Mesenchymal stem cell (in vitro differentiated cells and primary cell): ENCODE measurements at regions not wholly inside any gene's neighbourhood (a gene's known extent, or its start where the extent isn't known, plus 50 kb on each side); places are given as distances from the start of the nearest gene placed in this dataset.

ENCODE experiments used
- DNase-seq: peaks from one replicate; pipeline ENCODE4 v3.0.0-alpha.2; 2013
- H2AFZ ChIP-seq: one replicate; pipeline ENCODE4 v1.6.1; 2013; ENCODE audit warnings: low read depth, mild to moderate bottlenecking, control low read depth, inconsistent platforms, low read length, moderate library complexity
- H2AK5ac ChIP-seq: 2 replicates; pipeline ENCODE4 v1.6.1; 2013; ENCODE audit warnings: low read length, moderate library complexity, mild to moderate bottlenecking, inconsistent platforms; ENCODE audit not compliant: severe bottlenecking
- H2BK120ac ChIP-seq: one replicate; pipeline ENCODE4 v1.6.1; 2013; ENCODE audit warnings: low read depth, mild to moderate bottlenecking, inconsistent platforms, low read length, moderate library complexity
- H2BK12ac ChIP-seq, 2 experiments: one replicate each; pipeline ENCODE4 v1.6.1; 2013; ENCODE audit warnings: inconsistent platforms in 2 of 2, low read length in 2 of 2, mild to moderate bottlenecking in 2 of 2, moderate library complexity in 2 of 2, control low read depth in 1 of 2
- H2BK15ac ChIP-seq: one replicate; pipeline ENCODE4 v1.6.1; 2013; ENCODE audit warnings: mild to moderate bottlenecking, low read depth, inconsistent platforms; ENCODE audit not compliant: poor library complexity, severe bottlenecking
- H2BK5ac ChIP-seq: 2 replicates; pipeline ENCODE4 v1.6.1; 2013; ENCODE audit warnings: low read depth, mild to moderate bottlenecking, low read length, control low read depth, inconsistent platforms; ENCODE audit not compliant: poor library complexity, severe bottlenecking
- H3K14ac ChIP-seq, 2 experiments: one replicate each; pipeline ENCODE4 v1.6.1; 2013; ENCODE audit warnings: inconsistent platforms in 2 of 2, low read length in 2 of 2, control low read depth in 1 of 2, mild to moderate bottlenecking in 1 of 2, moderate library complexity in 1 of 2
- H3K18ac ChIP-seq, 2 experiments: one replicate each; pipeline ENCODE4 v1.6.1; 2013; ENCODE audit warnings: inconsistent platforms in 2 of 2, low read length in 2 of 2, control low read depth in 1 of 2, low read depth in 1 of 2, mild to moderate bottlenecking in 1 of 2
- H3K23ac ChIP-seq, 2 experiments: one replicate each; pipeline ENCODE4 v1.6.1; 2013; ENCODE audit warnings: inconsistent platforms in 2 of 2, low read length in 2 of 2, mild to moderate bottlenecking in 2 of 2, moderate library complexity in 2 of 2, control low read depth in 1 of 2
- H3K27ac ChIP-seq: 2 replicates; pipeline ENCODE4 v1.5.1; 2013; ENCODE audit warnings: mild to moderate bottlenecking, moderate library complexity, low read length, control low read depth, inconsistent platforms; ENCODE audit not compliant: poor library complexity, severe bottlenecking
- H3K27me3 ChIP-seq, 2 experiments: 2 replicates each; pipeline versions ENCODE4 v1.6.1 to v1.7.0; 2013; ENCODE audit warnings: low read length in 2 of 2, mild to moderate bottlenecking in 2 of 2, moderate library complexity in 2 of 2, control low read depth in 1 of 2, inconsistent platforms in 1 of 2; ENCODE audit not compliant: control insufficient read depth in 1 of 2, insufficient read depth in 1 of 2
- H3K36me3 ChIP-seq, 2 experiments: 2 replicates each; pipeline versions ENCODE4 v1.6.1 to v1.7.0; 2013; ENCODE audit warnings: low read length in 2 of 2, control low read depth in 1 of 2, inconsistent platforms in 1 of 2, low read depth in 1 of 2, mild to moderate bottlenecking in 1 of 2; ENCODE audit not compliant: insufficient read depth in 2 of 2, control insufficient read depth in 1 of 2
- H3K4ac ChIP-seq, 2 experiments: one replicate each; pipeline ENCODE4 v1.6.1; 2013; ENCODE audit warnings: inconsistent platforms in 2 of 2, low read length in 2 of 2, mild to moderate bottlenecking in 2 of 2, moderate library complexity in 2 of 2, control low read depth in 1 of 2, low read depth in 1 of 2
- H3K4me1 ChIP-seq: 2 replicates; pipeline ENCODE4 v1.6.1; 2013; ENCODE audit warnings: low read depth, low read length, control low read depth; ENCODE audit not compliant: control insufficient read depth, insufficient read depth
- H3K4me2 ChIP-seq: 2 replicates; pipeline ENCODE4 v1.6.1; 2013; ENCODE audit warnings: low read length, mild to moderate bottlenecking, inconsistent platforms; ENCODE audit not compliant: poor library complexity, severe bottlenecking
- H3K4me3 ChIP-seq, 2 experiments: 2 replicates each; pipeline versions ENCODE4 v1.5.1 to v1.7.0; 2013; ENCODE audit warnings: low read length in 2 of 2, mild to moderate bottlenecking in 2 of 2, control low read depth in 1 of 2, low read depth in 1 of 2; ENCODE audit not compliant: insufficient read depth in 1 of 2
- H3K79me1 ChIP-seq: replicated peaks from 2 replicates; pipeline ENCODE4 v1.6.1; 2013; ENCODE audit warnings: mild to moderate bottlenecking, control low read depth, low read length, inconsistent platforms; ENCODE audit not compliant: poor library complexity, severe bottlenecking
- H3K9ac ChIP-seq: 2 replicates; pipeline ENCODE4 v1.7.0; 2013; ENCODE audit warnings: mild to moderate bottlenecking, low read length, moderate library complexity
- H3K9me3 ChIP-seq: 2 replicates; pipeline ENCODE4 v1.7.0; 2013; ENCODE audit warnings: mild to moderate bottlenecking, low read length; ENCODE audit not compliant: control insufficient read depth
- H4K8ac ChIP-seq: one replicate; pipeline ENCODE4 v1.6.1; 2013; ENCODE audit warnings: inconsistent platforms, mild to moderate bottlenecking, low read length, moderate library complexity
- H4K91ac ChIP-seq: one replicate; pipeline ENCODE4 v1.6.1; 2013; ENCODE audit warnings: mild to moderate bottlenecking, low read length, inconsistent platforms
- WGBS: methylation state at CpG from one replicate; pipeline ENCODE4 v1.1.7; 2013; ENCODE audit warnings: mixed read lengths; 5-methylcytosine and 5-hydroxymethylcytosine counted together

DNA sequence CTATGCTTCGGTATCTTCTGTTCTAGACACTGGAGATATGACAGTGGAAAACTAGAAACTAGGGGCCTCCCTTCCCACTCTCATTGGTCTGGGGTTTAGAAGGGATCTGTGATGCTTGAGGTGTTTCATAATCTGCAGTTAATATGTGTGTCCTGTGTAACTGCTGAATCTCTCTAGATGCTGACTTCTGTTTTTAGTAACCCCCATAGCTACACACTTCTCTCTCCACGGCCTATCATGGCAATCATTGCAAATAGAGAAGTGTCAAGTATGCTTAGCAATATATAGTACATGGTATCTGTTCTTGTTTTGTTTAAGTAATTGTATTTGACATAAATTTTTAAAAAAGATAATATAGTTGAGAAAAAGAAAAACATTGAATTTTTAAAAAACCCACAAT is 394.6 kb upstream of the MMS22L start:
- 100% methylated on average over 1 of the region's 2 CpGs for WGBS
- H3K23ac ChIP-seq, result no peak overlapping the region
- H3K18ac ChIP-seq, result no peak overlapping the region
- no peak overlapping the region for H2BK5ac ChIP-seq
- H4K91ac ChIP-seq, result no peak overlapping the region
- H3K27ac ChIP-seq, result no peak overlapping the region
- no peak overlapping the region for H2AK5ac ChIP-seq
- no peak for DNase-seq
- no peaks in the 10 kb centered on the region for H3K9me3 ChIP-seq
- H2BK120ac ChIP-seq, result no peak overlapping the region
- H3K4me2 ChIP-seq, result no peak overlapping the region
- H3K36me3 ChIP-seq, result no peaks in the 10 kb centered on the region
- H2AFZ ChIP-seq, result no peak overlapping the region
- no peaks in the 10 kb centered on the region for H3K27me3 ChIP-seq
- H3K4me3 ChIP-seq, result no peak overlapping the region
- H3K79me1 ChIP-seq, result no peaks in the 10 kb centered on the region
- H3K4me1 ChIP-seq, result peaks cover 3% of the 10 kb centered on the region
- H3K9ac ChIP-seq, result no peak overlapping the region
- no peak overlapping the region for H2BK15ac ChIP-seq
- no peak overlapping the region for H3K14ac ChIP-seq
- no peak overlapping the region for H4K8ac ChIP-seq
- no peak overlapping the region for H3K4ac ChIP-seq
- no peak overlapping the region for H2BK12ac ChIP-seq

DNA sequence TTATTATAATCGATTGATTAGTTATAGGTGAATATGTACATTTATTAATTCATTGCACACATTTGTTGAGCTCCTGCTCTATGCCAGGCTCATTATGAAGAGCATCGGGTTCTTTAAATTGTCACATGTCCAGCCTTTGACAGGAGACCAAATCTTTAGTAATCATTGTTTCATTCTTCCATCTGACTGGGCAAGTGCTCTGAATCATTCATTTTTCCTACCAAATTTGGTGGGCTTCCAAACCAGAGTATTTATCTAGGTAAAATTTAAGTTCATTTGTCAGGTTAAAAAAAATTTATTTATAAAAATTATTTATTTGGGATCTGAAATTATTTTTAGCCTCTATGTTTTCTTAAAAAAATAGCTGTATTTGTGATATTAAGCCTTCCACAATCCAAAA is 404.9 kb upstream of the MMS22L start:
- Histone ChIP-seq H2AFZ (no peak overlapping the region), H2AK5ac (no peak overlapping the region), H3K79me1 (no peaks in the 10 kb centered on the region), H3K4me2 (no peak overlapping the region), H3K4me1 (no peaks in the 10 kb centered on the region), H3K4me3 (no peak overlapping the region), H3K23ac (no peak overlapping the region), H4K91ac (no peak overlapping the region), H3K14ac (no peak overlapping the region), H3K36me3 (no peaks in the 10 kb centered on the region), H4K8ac (no peak overlapping the region), H3K9me3 (no peaks in the 10 kb centered on the region), H3K18ac (no peak overlapping the region), H2BK15ac (no peak overlapping the region), H2BK120ac (no peak overlapping the region), H2BK5ac (no peak overlapping the region), H3K4ac (no peak overlapping the region), H2BK12ac (no peak overlapping the region), H3K27me3 (no peaks in the 10 kb centered on the region), H3K9ac (no peak overlapping the region), H3K27ac (no peak overlapping the region)
- DNase-seq, result no peak
- 100% methylated on average over 1 of the region's 2 CpGs for WGBS

DNA sequence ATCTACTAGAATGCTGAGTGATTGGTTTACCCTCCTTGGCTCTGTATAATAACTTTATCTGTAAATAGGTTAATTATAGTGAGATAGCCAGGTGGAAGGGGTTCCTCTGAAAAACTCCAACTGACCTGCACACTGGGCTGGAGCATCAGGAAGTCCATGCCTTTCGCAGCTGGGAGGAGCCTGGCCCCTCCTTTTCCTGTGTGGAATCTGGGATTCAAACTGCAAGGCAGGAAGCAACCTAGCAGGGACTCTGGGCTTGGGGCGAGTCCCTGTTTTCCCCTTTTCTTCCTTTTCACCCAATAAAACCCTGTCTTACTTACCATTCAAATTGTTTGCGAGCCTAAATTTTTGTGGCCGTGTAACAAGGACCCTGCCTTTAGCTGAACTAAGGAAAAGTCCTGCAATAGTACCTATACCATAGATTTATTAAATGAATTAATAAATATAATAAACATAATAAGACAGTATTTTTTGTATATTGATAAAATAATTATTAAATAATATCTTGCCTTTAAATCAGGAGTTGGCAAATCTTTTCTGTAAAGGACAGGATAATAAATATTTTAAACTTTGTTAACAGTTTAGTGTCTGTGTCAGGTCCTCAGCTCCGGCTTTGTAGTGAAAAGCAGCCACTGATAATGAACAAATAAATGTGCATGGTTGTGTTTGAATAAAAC is 406.2 kb upstream of the MMS22L start:
- H3K4ac ChIP-seq, result no peak overlapping the region
- H3K9ac ChIP-seq, result no peak overlapping the region
- H3K27ac ChIP-seq, result no peak overlapping the region
- no peak overlapping the region for H3K23ac ChIP-seq
- no peak overlapping the region for H3K18ac ChIP-seq
- no peaks in the 10 kb centered on the region for H3K27me3 ChIP-seq
- H3K4me2 ChIP-seq, result no peak overlapping the region
- H3K14ac ChIP-seq, result no peak overlapping the region
- H3K79me1 ChIP-seq, result no peaks in the 10 kb centered on the region
- no peaks in the 10 kb centered on the region for H3K9me3 ChIP-seq
- no peak overlapping the region for H2BK12ac ChIP-seq
- no peak overlapping the region for H2BK15ac ChIP-seq
- no peak for DNase-seq
- no peak overlapping the region for H2BK5ac ChIP-seq
- WGBS, result 93% methylated on average over 4 of the region's 5 CpGs
- H3K4me3 ChIP-seq, result no peak overlapping the region
- no peak overlapping the region for H4K8ac ChIP-seq
- no peaks in the 10 kb centered on the region for H3K4me1 ChIP-seq
- no peaks in the 10 kb centered on the region for H3K36me3 ChIP-seq
- no peak overlapping the region for H4K91ac ChIP-seq
- no peak overlapping the region for H2AK5ac ChIP-seq
- H2BK120ac ChIP-seq, result no peak overlapping the region
- H2AFZ ChIP-seq, result no peak overlapping the region

DNA sequence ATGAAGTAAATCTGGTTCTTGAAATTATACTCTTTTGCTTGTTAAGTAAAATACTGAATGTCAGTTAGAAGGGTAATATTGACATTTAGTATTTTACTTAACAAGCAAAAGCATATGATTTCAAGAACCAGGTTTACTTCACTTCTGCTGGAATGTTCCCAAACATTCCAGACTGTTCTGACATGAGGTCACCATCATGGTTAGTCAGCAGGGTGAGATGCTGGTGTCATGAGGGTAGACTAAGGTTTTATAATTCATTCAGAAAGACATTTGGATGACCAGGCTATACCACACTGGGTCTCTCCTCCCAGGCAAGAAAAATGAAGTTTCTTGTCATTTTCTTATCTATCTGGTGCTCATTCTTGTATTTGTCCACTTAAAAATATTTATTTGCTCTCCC is 414.4 kb upstream of the MMS22L start:
- Histone ChIP-seq H3K4me1 (no peaks in the 10 kb centered on the region), H2BK15ac (no peak overlapping the region), H3K23ac (no peak overlapping the region), H4K8ac (no peak overlapping the region), H3K27ac (no peak overlapping the region), H2BK12ac (no peak overlapping the region), H3K18ac (no peak overlapping the region), H2BK120ac (no peak overlapping the region), H3K27me3 (no peaks in the 10 kb centered on the region), H2AK5ac (no peak overlapping the region), H3K4me2 (no peak overlapping the region), H2BK5ac (no peak overlapping the region), H3K79me1 (no peaks in the 10 kb centered on the region), H3K14ac (no peak overlapping the region), H3K4ac (no peak overlapping the region), H3K36me3 (no peaks in the 10 kb centered on the region), H4K91ac (no peak overlapping the region), H3K9ac (no peak overlapping the region), H3K4me3 (no peak overlapping the region), H2AFZ (no peak overlapping the region), H3K9me3 (no peaks in the 10 kb centered on the region)
- DNase-seq, result peak; percentile 8
